GM03348 (cell line): ENCODE measurements at regions not wholly inside any gene's neighbourhood (a gene's known extent, or its start where the extent isn't known, plus 50 kb on each side); places are given as distances from the start of the nearest gene placed in this dataset.

Source experiments
- DNase-seq: peaks from one replicate; pipeline ENCODE4 v3.0.0; 2012; ENCODE audit warnings: low spot score

GRCh38 chr9:119487118-119487827, 118.0 kb upstream of the BRINP1 start:
- no peak for DNase-seq

GRCh38 chr9:119483153-119483552, 113.9 kb upstream of the BRINP1 start:
- DNase-seq = no peak

GRCh38 chr9:119477197-119477596, 108.0 kb upstream of the BRINP1 start:
- DNase-seq = no peak

GRCh38 chr9:119458068-119458467, 88.8 kb upstream of the BRINP1 start:
- DNase-seq = no peak

- DNase-seq = no peak
Observed at GRCh38 chr9:119453980-119454379, 84.7 kb upstream of the BRINP1 start.

- peak; percentile 6 for DNase-seq
Observed at GRCh38 chr9:119453490-119453911, 84.3 kb upstream of the BRINP1 start.

GRCh38 chr9:119451426-119451825, 82.2 kb upstream of the BRINP1 start:
- DNase-seq = no peak

GRCh38 chr9:119443179-119443578, 73.9 kb upstream of the BRINP1 start:
- DNase-seq = no peak

GRCh38 chr9:119441832-119442231, 72.6 kb upstream of the BRINP1 start:
- no peak for DNase-seq

GRCh38 chr9:119441338-119441737, 72.1 kb upstream of the BRINP1 start:
- DNase-seq = no peak

GRCh38 chr9:119436261-119436660, 67.0 kb upstream of the BRINP1 start:
- no peak for DNase-seq

- DNase-seq = no peak
Observed at GRCh38 chr9:119435076-119435475, 65.8 kb upstream of the BRINP1 start.

GRCh38 chr9:119432428-119432827, 63.2 kb upstream of the BRINP1 start:
- DNase-seq = no peak

GRCh38 chr9:119429302-119429701, 60.1 kb upstream of the BRINP1 start:
- DNase-seq = no peak

GRCh38 chr9:119420231-119420630, 51.0 kb upstream of the BRINP1 start:
- DNase-seq = no peak
